GM12878 (cell line): ENCODE measurements at regions not wholly inside any gene's neighbourhood (a gene's known extent, or its start where the extent isn't known, plus 50 kb on each side); places are given as distances from the start of the nearest gene placed in this dataset.

ENCODE experiments used
- ATAC-seq: fragments of 200-7000 bp; cut with Tn5 transposase; 3 replicates; pipeline ENCODE4 v1.9.1; 2020; ENCODE audit warnings: mild to moderate bottlenecking, moderate library complexity
- BruUV-seq: library from RNA; stranded (reverse); fragments of 400-500 nt; replicated peaks from 2 replicates; lab custom pipeline; 2021; lab: Mats Ljungman, UMichigan
- CTCF ChIA-PET: fragments of 300-600 bp; sonication (Branson Sonifier 250); formaldehyde crosslinking; extraction: SDS; loops from one replicate; lab custom pipeline; 2021; ENCODE audit warnings: inconsistent platforms; lab: Yijun Ruan, JAX
- POLR2A ChIA-PET: fragments of 350-600 bp; formaldehyde crosslinking; extraction: SDS; loops from one replicate; lab custom pipeline; 2021; ENCODE audit warnings: inconsistent platforms; lab: Charles Lee
- RAD21 ChIA-PET: fragments of 300-600 bp; sonication (Branson Sonifier 250); formaldehyde crosslinking; loops from one replicate; lab custom pipeline; 2023; ENCODE audit warnings: antibody characterized with exemption; ENCODE audit not compliant: unreplicated experiment; lab: Charles Lee
- SMC1A ChIA-PET: fragments of 300-600 bp; sonication (Branson Sonifier 250); formaldehyde crosslinking; loops from one replicate; lab custom pipeline; 2023; ENCODE audit not compliant: unreplicated experiment, uncharacterized antibody; lab: Charles Lee
- DNase-seq: peaks from one replicate; pipeline ENCODE4 v3.0.0-alpha.2; 2011; ENCODE audit warnings: low read depth, low spot score
- FAIRE-seq: peaks from 3 replicates; lab custom pipeline; 2011; peaks lifted over from hg19 to GRCh38; lab: Jason Lieb, UNC
- H2AFZ ChIP-seq: 2 replicates; pipeline ENCODE4 v1.6.0; 2011; ENCODE audit warnings: low read depth, low read length, control low read depth; ENCODE audit not compliant: control insufficient read depth
- H3K27ac ChIP-seq: 2 replicates; pipeline ENCODE4 v1.5.1; 2011; ENCODE audit warnings: control low read depth; ENCODE audit not compliant: control insufficient read depth, insufficient read depth
- H3K27me3 ChIP-seq, 2 experiments: replicated peaks in 1 of 2; 2 replicates each; pipeline versions ENCODE4 v1.6.0 to v1.6.1; 2011; ENCODE audit warnings: low read length in 1 of 2; ENCODE audit not compliant: control insufficient read depth in 2 of 2, insufficient read depth in 2 of 2
- H3K36me3 ChIP-seq, 2 experiments: 2 replicates each; pipeline ENCODE4 v1.5.1; 2011; ENCODE audit warnings: low read length in 1 of 2; ENCODE audit not compliant: control insufficient read depth in 2 of 2, insufficient read depth in 2 of 2
- H3K4me1 ChIP-seq: 2 replicates; pipeline ENCODE4 v1.6.1; 2011; ENCODE audit warnings: mild to moderate bottlenecking, low read length, moderate library complexity, mixed read lengths; ENCODE audit not compliant: control insufficient read depth, insufficient read depth
- H3K4me2 ChIP-seq: 2 replicates; pipeline ENCODE4 v1.6.0; 2011; ENCODE audit warnings: control low read depth; ENCODE audit not compliant: control insufficient read depth, insufficient read depth
- H3K4me3 ChIP-seq: fragments of 200-600 bp; sonication (generic); 2 replicates; pipeline ENCODE4 v1.5.1; 2016
- H3K79me2 ChIP-seq: 2 replicates; pipeline ENCODE4 v1.6.0; 2011; ENCODE audit warnings: low read length; ENCODE audit not compliant: control insufficient read depth, insufficient read depth
- H3K9ac ChIP-seq: 2 replicates; pipeline ENCODE4 v1.8.0; 2011; ENCODE audit warnings: low read length, control low read depth, mixed read lengths; ENCODE audit not compliant: control insufficient read depth, insufficient read depth
- H3K9me3 ChIP-seq: replicated peaks from 3 replicates; pipeline ENCODE4 v1.5.1; 2011; ENCODE audit warnings: mild to moderate bottlenecking, low read length; ENCODE audit not compliant: control insufficient read depth, insufficient read depth
- H4K20me1 ChIP-seq: 2 replicates; pipeline ENCODE4 v1.6.0; 2011; ENCODE audit not compliant: control insufficient read depth, insufficient read depth
- IKZF1 ChIP-seq: fragments of 450-650 bp; conservative IDR thresholded peaks from 2 replicates; pipeline ENCODE4 v1.6.1; 2017; ENCODE audit warnings: antibody characterized with exemption, mild to moderate bottlenecking
- MEF2A ChIP-seq: IDR thresholded peaks from 2 replicates; pipeline ENCODE4 v1.6.1; 2011; ENCODE audit warnings: low read depth, mild to moderate bottlenecking, low read length, moderate library complexity; ENCODE audit not compliant: insufficient read depth
- MTA2 ChIP-seq: fragments of 450-650 bp; IDR thresholded peaks from 2 replicates; pipeline ENCODE4 v1.6.1; 2016; ENCODE audit warnings: low read depth, mild to moderate bottlenecking, moderate library complexity
- MYC ChIP-seq: IDR thresholded peaks from 2 replicates; pipeline ENCODE4 v1.6.1; 2011; ENCODE audit warnings: mild to moderate bottlenecking, low read length, moderate library complexity, inconsistent platforms; ENCODE audit not compliant: insufficient read depth, insufficient replicate concordance, insufficient read length, severe bottlenecking
- RELA ChIP-seq: fragments of 450-650 bp; IDR thresholded peaks from 2 replicates; pipeline ENCODE4 v1.8.0; 2014; ENCODE audit warnings: borderline replicate concordance; ENCODE audit not compliant: partially characterized antibody
- TCF12 ChIP-seq: IDR thresholded peaks from 2 replicates; pipeline ENCODE4 v1.6.1; 2011; ENCODE audit warnings: low read depth, mild to moderate bottlenecking, low read length
- WGBS: methylation state at CpG from one replicate; pipeline ENCODE4 v1.1.6; 2016; ENCODE audit warnings: low lambda C conversion rate; ENCODE audit not compliant: insufficient replicate concordance, insufficient coverage; ENCODE audit errors: missing lambda C conversion rate; 5-methylcytosine and 5-hydroxymethylcytosine counted together
- in situ Hi-C: fragments of 300-500 bp; cut with MboI; formaldehyde crosslinking; loops from 9 replicates; pipeline ENCODE4 v1.14.3; 2018; ENCODE audit warnings: mixed read lengths
- intact Hi-C: fragments of 100-400 bp; cut with micrococcal nuclease; formaldehyde crosslinking; loops from one replicate; pipeline ENCODE4 v1.14.2; 2022; ENCODE audit not compliant: unreplicated experiment
- TF ChIP-seq, protein P1 (sequence below), 3 experiments: IDR thresholded peaks in 2 of 3; conservative IDR thresholded peaks in 1 of 3; 2 replicates each; pipeline ENCODE4 v1.5.1; 2011; ENCODE audit warnings: low read depth in 3 of 3, low read length in 3 of 3, mild to moderate bottlenecking in 3 of 3, control low read depth in 2 of 3, moderate library complexity in 2 of 3, inconsistent platforms in 1 of 3, mixed read lengths in 1 of 3; ENCODE audit not compliant: control insufficient read depth in 2 of 3, insufficient read depth in 1 of 3; ENCODE audit errors: extremely low read depth in 1 of 3
- TF ChIP-seq, protein P2 (sequence below): IDR thresholded peaks from 2 replicates; pipeline ENCODE4 v1.6.1; 2012; ENCODE audit warnings: low read depth, low read length, improper control_type of control experiment
- TF ChIP-seq, protein P3 (sequence below): fragments of 450-650 bp; IDR thresholded peaks from 2 replicates; pipeline ENCODE4 v1.6.1; 2016; ENCODE audit warnings: mild to moderate bottlenecking
- TF ChIP-seq, protein P4 (sequence below): fragments of 450-650 bp; conservative IDR thresholded peaks from 2 replicates; pipeline ENCODE4 v1.6.1; 2017; ENCODE audit warnings: mild to moderate bottlenecking, moderate library complexity
- TF ChIP-seq, protein P5 (sequence below): fragments of 450-650 bp; IDR thresholded peaks from 2 replicates; pipeline ENCODE4 v1.6.1; 2017; ENCODE audit warnings: mild to moderate bottlenecking

DNA sequence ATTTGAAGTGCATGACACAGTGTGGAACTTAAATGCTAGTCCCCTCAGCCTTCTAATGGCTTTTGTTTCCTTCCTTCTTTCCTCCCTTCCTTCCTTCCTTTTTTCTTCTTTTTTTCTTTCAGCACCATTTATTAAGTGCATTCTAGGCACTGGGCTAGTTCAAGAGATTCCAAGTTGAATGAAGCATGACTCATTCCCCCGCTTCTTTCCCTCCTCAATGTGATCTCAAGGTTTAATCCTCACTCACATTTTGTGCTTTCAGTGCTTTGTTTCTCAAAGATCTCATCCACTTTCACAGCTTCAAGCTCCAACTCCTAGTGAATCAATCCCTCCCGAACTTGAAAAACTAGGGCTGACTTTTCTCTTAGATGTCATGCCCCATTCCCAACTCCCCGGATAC, 90.1 kb downstream of the LBH start:
- H3K4me2 ChIP-seq: no peak overlapping the region
- DNase-seq (no peak), FAIRE-seq (no peak), ATAC-seq (no peak)
- CTCF ChIA-PET: interaction anchor here (0.7 to 2.3 kb wide), 2 partner anchors 10 to 29 kb away, joined by 4 to 7 read pairs; no protein-coding TSS in a partner anchor
- no peak overlapping the region for H2AFZ ChIP-seq
- H3K9ac ChIP-seq: no peak overlapping the region
- RAD21 ChIA-PET: interaction anchor here (4.2 kb wide), 1 partner anchor 14 kb away, joined by 22 read pairs; no protein-coding TSS in a partner anchor
- H3K27me3 ChIP-seq: no peaks in the 10 kb centered on the region
- intact Hi-C loops: no loop called here
- H3K9me3 ChIP-seq: no peaks in the 10 kb centered on the region; the same call in 2 of the 3 replicates
- H3K4me3 ChIP-seq: no peak overlapping the region
- POLR2A ChIA-PET: no interaction called here
- H4K20me1 ChIP-seq: no peaks in the 10 kb centered on the region
- in situ Hi-C loops: no loop called here
- H3K4me1 ChIP-seq: peaks cover 13% of the 10 kb centered on the region
- no TSS peak for BruUV-seq
- TF ChIP-seq, protein P1, sequence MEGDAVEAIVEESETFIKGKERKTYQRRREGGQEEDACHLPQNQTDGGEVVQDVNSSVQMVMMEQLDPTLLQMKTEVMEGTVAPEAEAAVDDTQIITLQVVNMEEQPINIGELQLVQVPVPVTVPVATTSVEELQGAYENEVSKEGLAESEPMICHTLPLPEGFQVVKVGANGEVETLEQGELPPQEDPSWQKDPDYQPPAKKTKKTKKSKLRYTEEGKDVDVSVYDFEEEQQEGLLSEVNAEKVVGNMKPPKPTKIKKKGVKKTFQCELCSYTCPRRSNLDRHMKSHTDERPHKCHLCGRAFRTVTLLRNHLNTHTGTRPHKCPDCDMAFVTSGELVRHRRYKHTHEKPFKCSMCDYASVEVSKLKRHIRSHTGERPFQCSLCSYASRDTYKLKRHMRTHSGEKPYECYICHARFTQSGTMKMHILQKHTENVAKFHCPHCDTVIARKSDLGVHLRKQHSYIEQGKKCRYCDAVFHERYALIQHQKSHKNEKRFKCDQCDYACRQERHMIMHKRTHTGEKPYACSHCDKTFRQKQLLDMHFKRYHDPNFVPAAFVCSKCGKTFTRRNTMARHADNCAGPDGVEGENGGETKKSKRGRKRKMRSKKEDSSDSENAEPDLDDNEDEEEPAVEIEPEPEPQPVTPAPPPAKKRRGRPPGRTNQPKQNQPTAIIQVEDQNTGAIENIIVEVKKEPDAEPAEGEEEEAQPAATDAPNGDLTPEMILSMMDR (IDR thresholded peaks at IDR 0.05 in 2 of 3, conservative IDR thresholded peaks at IDR 0.05 in 1 of 3; ENCODE audit: control insufficient read depth in 2 of 3, extremely low read depth in 1 of 3, insufficient read depth in 1 of 3, low read depth in 3 of 3, low read length in 3 of 3): no peak
- no peak for TF ChIP-seq MYC
- no peak for TF ChIP-seq MEF2A
- TF ChIP-seq, protein P2, sequence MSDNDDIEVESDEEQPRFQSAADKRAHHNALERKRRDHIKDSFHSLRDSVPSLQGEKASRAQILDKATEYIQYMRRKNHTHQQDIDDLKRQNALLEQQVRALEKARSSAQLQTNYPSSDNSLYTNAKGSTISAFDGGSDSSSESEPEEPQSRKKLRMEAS: no peak
- no peak for TF ChIP-seq MTA2
- TF ChIP-seq, protein P3, sequence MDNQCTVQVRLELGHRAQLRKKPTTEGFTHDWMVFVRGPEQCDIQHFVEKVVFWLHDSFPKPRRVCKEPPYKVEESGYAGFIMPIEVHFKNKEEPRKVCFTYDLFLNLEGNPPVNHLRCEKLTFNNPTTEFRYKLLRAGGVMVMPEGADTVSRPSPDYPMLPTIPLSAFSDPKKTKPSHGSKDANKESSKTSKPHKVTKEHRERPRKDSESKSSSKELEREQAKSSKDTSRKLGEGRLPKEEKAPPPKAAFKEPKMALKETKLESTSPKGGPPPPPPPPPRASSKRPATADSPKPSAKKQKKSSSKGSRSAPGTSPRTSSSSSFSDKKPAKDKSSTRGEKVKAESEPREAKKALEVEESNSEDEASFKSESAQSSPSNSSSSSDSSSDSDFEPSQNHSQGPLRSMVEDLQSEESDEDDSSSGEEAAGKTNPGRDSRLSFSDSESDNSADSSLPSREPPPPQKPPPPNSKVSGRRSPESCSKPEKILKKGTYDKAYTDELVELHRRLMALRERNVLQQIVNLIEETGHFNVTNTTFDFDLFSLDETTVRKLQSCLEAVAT: no peak
- TF ChIP-seq, protein P4, sequence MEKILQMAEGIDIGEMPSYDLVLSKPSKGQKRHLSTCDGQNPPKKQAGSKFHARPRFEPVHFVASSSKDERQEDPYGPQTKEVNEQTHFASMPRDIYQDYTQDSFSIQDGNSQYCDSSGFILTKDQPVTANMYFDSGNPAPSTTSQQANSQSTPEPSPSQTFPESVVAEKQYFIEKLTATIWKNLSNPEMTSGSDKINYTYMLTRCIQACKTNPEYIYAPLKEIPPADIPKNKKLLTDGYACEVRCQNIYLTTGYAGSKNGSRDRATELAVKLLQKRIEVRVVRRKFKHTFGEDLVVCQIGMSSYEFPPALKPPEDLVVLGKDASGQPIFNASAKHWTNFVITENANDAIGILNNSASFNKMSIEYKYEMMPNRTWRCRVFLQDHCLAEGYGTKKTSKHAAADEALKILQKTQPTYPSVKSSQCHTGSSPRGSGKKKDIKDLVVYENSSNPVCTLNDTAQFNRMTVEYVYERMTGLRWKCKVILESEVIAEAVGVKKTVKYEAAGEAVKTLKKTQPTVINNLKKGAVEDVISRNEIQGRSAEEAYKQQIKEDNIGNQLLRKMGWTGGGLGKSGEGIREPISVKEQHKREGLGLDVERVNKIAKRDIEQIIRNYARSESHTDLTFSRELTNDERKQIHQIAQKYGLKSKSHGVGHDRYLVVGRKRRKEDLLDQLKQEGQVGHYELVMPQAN: no peak
- TF ChIP-seq RELA: no peak
- TF ChIP-seq, protein P5, sequence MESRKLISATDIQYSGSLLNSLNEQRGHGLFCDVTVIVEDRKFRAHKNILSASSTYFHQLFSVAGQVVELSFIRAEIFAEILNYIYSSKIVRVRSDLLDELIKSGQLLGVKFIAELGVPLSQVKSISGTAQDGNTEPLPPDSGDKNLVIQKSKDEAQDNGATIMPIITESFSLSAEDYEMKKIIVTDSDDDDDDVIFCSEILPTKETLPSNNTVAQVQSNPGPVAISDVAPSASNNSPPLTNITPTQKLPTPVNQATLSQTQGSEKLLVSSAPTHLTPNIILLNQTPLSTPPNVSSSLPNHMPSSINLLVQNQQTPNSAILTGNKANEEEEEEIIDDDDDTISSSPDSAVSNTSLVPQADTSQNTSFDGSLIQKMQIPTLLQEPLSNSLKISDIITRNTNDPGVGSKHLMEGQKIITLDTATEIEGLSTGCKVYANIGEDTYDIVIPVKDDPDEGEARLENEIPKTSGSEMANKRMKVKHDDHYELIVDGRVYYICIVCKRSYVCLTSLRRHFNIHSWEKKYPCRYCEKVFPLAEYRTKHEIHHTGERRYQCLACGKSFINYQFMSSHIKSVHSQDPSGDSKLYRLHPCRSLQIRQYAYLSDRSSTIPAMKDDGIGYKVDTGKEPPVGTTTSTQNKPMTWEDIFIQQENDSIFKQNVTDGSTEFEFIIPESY: no peak
- no peak for TF ChIP-seq TCF12
- TF ChIP-seq IKZF1: no peak
- H3K79me2 ChIP-seq: no peaks in the 10 kb centered on the region
- H3K27ac ChIP-seq: no peak overlapping the region
- 51% methylated on average over 3 of the region's 3 CpGs for WGBS
- H3K36me3 ChIP-seq: no peaks in the 10 kb centered on the region
- SMC1A ChIA-PET: interaction anchor here (1.1 to 5.5 kb wide), 4 partner anchors 11 to 103 kb away, joined by 3 to 39 read pairs (median 3); no protein-coding TSS in a partner anchor
